GM11168 (cell line): ENCODE measurements at regions not wholly inside any gene's neighbourhood (a gene's known extent, or its start where the extent isn't known, plus 50 kb on each side); places are given as distances from the start of the nearest gene placed in this dataset.

Experiments
- in situ Hi-C: fragments of 300-500 bp; cut with MboI; formaldehyde crosslinking; loops from one replicate; pipeline ENCODE4 v1.12.0; 2022; ENCODE audit warnings: low sequenced_read_pairs; ENCODE audit not compliant: unreplicated experiment

GRCh38 chr5:73346878-73347408 lies 101.6 kb downstream of the FOXD1 start:
- in situ Hi-C loops, result no loop called here

GRCh38 chr5:73344835-73345234 lies 103.7 kb downstream of the FOXD1 start:
- in situ Hi-C loops, result no loop called here

- in situ Hi-C loops, result no loop called here
These were observed 108.9 kb downstream of the FOXD1 start for GRCh38 chr5:73339711-73340110.

- in situ Hi-C loops, result no loop called here
These were observed 109.5 kb downstream of the FOXD1 start for GRCh38 chr5:73339051-73339575.

GRCh38 chr5:73338256-73339050 lies 110.1 kb downstream of the FOXD1 start:
- in situ Hi-C loops, result no loop called here

GRCh38 chr5:73337586-73338255 lies 110.9 kb downstream of the FOXD1 start:
- in situ Hi-C loops, result no loop called here

- in situ Hi-C loops, result no loop called here
These were observed 112.2 kb downstream of the FOXD1 start for GRCh38 chr5:73336366-73336765.

GRCh38 chr5:73333944-73334703 lies 114.5 kb downstream of the FOXD1 start:
- in situ Hi-C loops, result no loop called here

- in situ Hi-C loops, result no loop called here
These were observed 118.0 kb downstream of the FOXD1 start for GRCh38 chr5:73330613-73331012.

GRCh38 chr5:73328640-73329039 lies 119.9 kb downstream of the FOXD1 start:
- in situ Hi-C loops, result no loop called here

GRCh38 chr5:73327908-73328455 lies 120.6 kb downstream of the FOXD1 start:
- in situ Hi-C loops, result no loop called here

GRCh38 chr5:73325546-73325945 lies 123.0 kb downstream of the FOXD1 start:
- in situ Hi-C loops, result no loop called here

- in situ Hi-C loops, result no loop called here
These were observed 125.1 kb downstream of the FOXD1 start for GRCh38 chr5:73323466-73323865.

- in situ Hi-C loops, result no loop called here
These were observed 126.0 kb downstream of the FOXD1 start for GRCh38 chr5:73322437-73323076.

GRCh38 chr5:73321757-73322436 lies 126.7 kb downstream of the FOXD1 start:
- in situ Hi-C loops, result no loop called here

GRCh38 chr5:73319036-73319435 lies 129.5 kb downstream of the FOXD1 start:
- in situ Hi-C loops, result no loop called here

GRCh38 chr5:73318308-73318719 lies 130.3 kb downstream of the FOXD1 start:
- in situ Hi-C loops, result no loop called here

- in situ Hi-C loops, result no loop called here
These were observed 131.1 kb downstream of the FOXD1 start for GRCh38 chr5:73317523-73317922.
